Stimulated activated CD8-positive, alpha-beta memory T cell treated with anti-CD3 and anti-CD28 coated beads, Interleukin-7, amount 100 ng/mL, for 4 hours (primary cell): ENCODE measurements at regions not wholly inside any gene's neighbourhood (a gene's known extent, or its start where the extent isn't known, plus 50 kb on each side); places are given as distances from the start of the nearest gene placed in this dataset.

Source experiments
- DNase-seq, 2 donors: peaks; one replicate each; pipeline ENCODE4 v3.0.0-alpha.2; 2020; ENCODE audit warnings: low read depth in 2 of 2

GRCh38 chr2:7887441-7887840 lies 794.4 kb upstream of the ID2 start:
- DNase-seq: no peak

DNA sequence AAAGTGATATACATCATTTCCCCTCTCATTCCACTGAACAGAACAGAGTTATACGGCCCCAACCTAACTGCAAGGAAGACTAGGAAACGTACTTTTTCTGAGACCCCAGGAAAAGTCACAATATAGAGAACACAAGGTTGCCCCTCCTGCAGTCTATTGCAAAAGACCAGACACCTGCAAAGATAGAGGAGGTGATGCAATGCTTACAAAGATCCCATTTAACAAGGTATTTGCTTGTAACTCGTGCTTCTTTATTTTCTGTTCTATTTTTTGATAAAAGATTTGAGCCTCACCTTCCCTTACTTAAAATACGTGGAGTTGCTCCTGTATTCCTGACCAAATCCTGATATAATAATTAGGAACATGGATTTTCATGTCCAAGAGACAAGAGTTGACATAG lies 793.0 kb upstream of the ID2 start:
- DNase-seq: no peak

DNA sequence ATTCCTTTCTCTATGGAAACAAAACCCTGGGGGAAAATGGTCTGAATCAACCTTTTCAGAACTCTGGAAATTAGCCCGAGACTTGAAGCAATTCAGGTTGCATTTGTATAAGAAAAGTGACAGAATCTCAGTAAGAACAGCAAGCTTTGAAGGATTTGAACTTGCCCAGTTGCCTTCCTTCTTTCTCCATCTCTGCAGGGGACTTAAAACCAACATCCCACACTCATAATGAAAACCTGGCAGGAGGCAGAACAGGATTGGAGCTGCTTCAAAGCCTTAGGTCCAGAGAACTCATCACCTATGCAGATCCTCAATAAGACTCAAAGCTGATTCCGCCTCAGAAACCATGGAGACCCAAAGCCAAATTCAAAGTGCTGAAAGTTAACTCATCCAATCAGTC lies 790.5 kb upstream of the ID2 start:
- DNase-seq: no peak

- no peak for DNase-seq
Measured at GRCh38 chr2:7895289-7895688, 786.6 kb upstream of the ID2 start.

DNA sequence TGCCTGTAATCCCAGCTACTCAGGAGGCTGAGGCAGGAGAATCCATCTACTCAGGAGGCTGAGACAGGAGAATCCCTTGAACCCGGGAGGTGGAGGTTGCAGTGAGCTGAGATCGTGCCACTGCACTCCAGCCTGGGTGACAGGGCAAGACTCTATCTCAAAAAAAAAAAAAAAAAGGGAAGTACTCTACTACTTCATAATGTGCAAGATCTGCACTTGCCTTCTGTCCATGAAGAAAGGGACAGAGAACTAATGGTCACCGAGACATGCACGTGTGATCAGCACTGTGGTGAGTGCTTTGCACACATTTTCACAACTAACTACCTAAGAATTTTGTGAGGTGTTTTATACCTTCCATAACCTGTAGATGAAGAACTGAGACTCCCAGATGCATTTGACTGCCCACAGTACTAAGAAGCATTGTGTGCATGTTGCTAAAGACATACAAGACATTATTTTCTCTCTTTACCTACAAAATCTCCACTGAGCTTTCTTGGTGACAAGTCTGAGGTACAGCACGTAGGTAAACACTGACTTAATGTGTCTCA lies 784.8 kb upstream of the ID2 start:
- no peak for DNase-seq

GRCh38 chr2:7899241-7899640 lies 782.6 kb upstream of the ID2 start:
- no peak for DNase-seq

DNA sequence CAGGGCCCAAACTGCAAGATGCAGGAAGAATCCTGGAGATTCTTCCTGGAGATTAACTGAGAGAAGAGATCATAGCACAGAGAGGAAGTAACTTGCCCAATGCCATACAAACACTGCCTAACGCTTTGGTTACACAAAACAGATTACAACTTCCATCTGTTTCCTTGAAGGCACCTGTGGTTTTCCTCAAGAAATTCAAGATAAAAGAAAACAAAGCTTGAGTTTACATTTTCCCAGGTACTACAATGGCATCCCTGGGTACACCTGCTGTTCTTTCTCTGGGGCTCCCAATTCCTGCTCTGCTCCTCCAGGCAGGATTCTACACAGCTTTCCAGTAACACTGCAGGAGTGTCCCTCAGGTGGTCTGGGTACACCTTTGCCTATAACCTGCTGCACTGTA lies 781.9 kb upstream of the ID2 start:
- DNase-seq: no peak

- DNase-seq: no peak
Measured at GRCh38 chr2:7900593-7900992, 781.3 kb upstream of the ID2 start.

DNA sequence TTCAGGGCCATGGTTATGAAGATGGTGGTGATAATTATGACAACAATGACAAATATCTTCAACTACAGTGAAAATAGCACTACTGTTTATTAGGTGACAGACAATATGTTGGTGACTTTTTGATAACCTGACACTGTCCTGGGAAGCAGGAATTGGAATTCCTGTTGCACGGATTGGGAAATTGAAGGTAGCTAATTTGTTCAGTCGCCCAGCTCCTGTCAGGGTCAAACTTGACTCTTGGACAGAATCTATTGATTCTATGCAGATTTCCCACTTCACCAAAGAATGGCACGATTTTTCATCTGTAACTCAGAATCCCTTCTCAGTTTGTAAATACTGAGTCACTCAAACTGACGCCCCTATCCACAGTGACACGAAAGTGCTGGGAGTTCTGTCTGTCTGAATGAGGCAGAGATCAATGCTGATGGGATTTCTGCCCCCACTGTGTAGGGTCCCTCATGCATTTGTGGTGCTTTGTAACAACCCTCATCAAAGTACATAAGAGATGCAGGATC lies 779.5 kb upstream of the ID2 start:
- no peak for DNase-seq

- no peak for DNase-seq
Measured at GRCh38 chr2:7904319-7904718, 777.5 kb upstream of the ID2 start.

DNA sequence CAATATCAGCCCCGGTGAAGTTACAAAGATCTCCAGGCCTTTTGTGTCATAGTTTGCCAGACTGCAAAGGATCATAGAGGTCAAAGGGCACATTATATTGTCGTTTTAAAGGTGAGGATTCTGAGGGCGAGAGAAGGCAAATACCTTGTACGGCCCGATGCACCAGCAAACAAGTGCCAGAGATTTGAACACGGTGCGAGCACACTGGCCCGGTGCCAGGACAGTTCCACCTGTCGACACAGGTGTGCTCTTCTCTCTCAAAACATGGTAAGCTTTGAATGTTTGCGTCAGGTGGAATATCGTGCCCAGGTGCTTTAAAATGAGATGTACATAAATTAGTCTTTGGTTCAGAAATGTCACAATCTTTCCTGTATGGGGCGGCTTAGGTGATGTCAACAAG lies 776.1 kb upstream of the ID2 start:
- DNase-seq: no peak

GRCh38 chr2:7906431-7906830 lies 775.4 kb upstream of the ID2 start:
- DNase-seq: no peak

- DNase-seq: no peak
Measured at GRCh38 chr2:7907041-7907440, 774.8 kb upstream of the ID2 start.

- DNase-seq: no peak
Measured at GRCh38 chr2:7910752-7911151, 771.1 kb upstream of the ID2 start.

- no peak for DNase-seq
Measured at GRCh38 chr2:7911196-7911595, 770.7 kb upstream of the ID2 start.

DNA sequence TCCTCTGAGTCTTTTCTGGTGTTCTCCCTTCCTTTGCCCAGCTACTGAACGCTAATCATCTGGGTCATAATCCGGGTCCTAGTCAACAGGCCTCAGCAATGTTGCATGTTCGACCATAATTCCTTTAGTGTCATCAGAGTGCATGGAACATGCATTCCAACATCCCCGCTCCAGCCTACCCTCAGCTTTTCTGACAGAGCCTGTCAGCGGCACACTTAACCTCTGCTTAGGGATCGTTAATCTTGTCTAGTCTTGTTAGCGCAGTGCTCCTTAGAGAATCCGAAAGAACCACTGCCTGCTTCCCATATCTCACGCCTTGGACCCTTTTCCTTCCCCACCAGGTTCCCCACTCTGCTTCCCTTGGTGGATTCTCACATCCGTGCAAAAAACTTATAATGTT lies 767.9 kb upstream of the ID2 start:
- DNase-seq: no peak

- no peak for DNase-seq
Measured at GRCh38 chr2:7915302-7916091, 766.4 kb upstream of the ID2 start.

GRCh38 chr2:7916670-7917069 lies 765.2 kb upstream of the ID2 start:
- no peak for DNase-seq

- DNase-seq: no peak
Measured at GRCh38 chr2:7919510-7919909, 762.3 kb upstream of the ID2 start.

DNA sequence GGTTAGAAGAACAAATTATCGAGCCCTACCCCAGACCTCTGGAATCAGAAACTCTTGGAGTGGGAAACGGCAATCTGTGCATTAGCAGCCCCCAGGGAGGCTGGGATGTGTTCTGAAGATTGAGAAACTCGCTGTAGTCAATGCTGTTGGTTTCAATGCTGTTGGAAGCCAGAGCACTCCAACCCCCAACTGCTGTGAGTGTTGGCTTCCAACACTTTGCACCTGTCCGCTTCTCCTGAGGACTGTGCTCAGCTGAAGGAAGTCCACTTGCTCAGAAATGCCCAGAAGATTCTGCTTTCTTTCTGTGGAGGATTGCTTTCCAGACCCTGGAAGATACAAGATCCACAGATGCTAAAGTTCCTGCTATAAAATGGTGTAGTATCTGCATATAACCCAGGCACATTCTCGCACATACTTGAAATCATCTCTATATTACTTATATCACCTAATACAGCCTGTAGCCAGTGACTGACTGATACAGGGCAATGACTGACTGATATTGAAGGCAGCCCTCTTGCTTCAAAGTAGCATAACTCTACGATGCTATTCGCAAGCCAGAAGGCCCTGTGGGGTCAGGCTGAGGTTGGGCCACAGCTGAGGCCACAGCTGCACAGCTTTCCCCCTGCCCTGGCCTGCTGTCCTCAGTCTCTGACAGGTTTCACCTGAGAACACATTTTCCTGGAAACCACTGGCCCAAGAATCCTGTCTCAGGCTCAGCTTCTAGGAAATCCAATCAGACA lies 757.7 kb upstream of the ID2 start:
- DNase-seq: no peak

DNA sequence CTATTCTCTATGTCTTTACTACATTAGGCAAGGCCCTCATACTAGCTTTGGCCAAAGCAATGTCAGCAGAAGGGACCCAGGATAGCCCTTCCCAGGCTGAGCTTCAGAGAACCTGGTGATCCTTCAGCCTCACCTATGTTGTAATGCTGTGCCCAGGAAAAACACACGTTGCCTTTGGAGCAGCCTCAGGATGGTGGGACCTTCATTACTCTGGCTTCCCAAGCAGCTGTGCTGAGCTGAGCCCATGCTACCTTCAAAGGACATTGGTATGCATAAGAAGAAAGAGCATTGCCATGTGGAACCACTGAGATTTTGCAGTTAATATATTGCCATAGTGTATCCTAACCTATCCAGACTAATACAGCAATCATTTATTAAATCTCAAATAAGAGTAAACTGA lies 756.4 kb upstream of the ID2 start:
- no peak for DNase-seq

GRCh38 chr2:7927691-7928090 lies 754.2 kb upstream of the ID2 start:
- DNase-seq: no peak

- no peak for DNase-seq
Measured at GRCh38 chr2:7929281-7929680, 752.6 kb upstream of the ID2 start.
